ENCODE measurements at regions not wholly inside any gene's neighbourhood (a gene's known extent, or its start where the extent isn't known, plus 50 kb on each side); places are given as distances from the start of the nearest gene placed in this dataset.
"Not testable (repeated sequence)": the region's sequence is repeated elsewhere in the genome, so short reads cannot be mapped to it uniquely, and the experiment has no call there.

- not testable (repeated sequence) for TF ChIP-seq CTCF (IDR thresholded peaks at IDR 0.05 in 2 of 3, conservative IDR thresholded peaks at IDR 0.05 in 1 of 3; ENCODE audit: control insufficient read depth in 2 of 3, extremely low read depth in 1 of 3, insufficient read depth in 1 of 3, low read depth in 3 of 3, low read length in 3 of 3); POLR2A (IDR thresholded peaks at IDR 0.05; ENCODE audit: low read depth, low read length); EGR1 (IDR thresholded peaks at IDR 0.05; ENCODE audit: borderline replicate concordance in 1 of 2, low read depth in 2 of 2, low read length in 2 of 2); YBX1 (IDR thresholded peaks at IDR 0.05); POLR2AphosphoS2 (IDR thresholded peaks at IDR 0.05; ENCODE audit: low read depth, low read length); CREB1 (IDR thresholded peaks at IDR 0.05; ENCODE audit: low read depth); GABPA (IDR thresholded peaks at IDR 0.05; ENCODE audit: low read depth); MAX (IDR thresholded peaks at IDR 0.05; ENCODE audit: low read depth, low read length); REST (IDR thresholded peaks at IDR 0.05; ENCODE audit: low read depth, low read length); CEBPB (IDR thresholded peaks at IDR 0.05; ENCODE audit: borderline replicate concordance in 1 of 2, low read depth in 2 of 2, low read length in 2 of 2)
Measured at GRCh38 chr9:38959812-38960211, 239.9 kb upstream of the FAM240B start.

All from GM12878 (cell line).